K562 (cell line): ENCODE measurements at regions not wholly inside any gene's neighbourhood (a gene's known extent, or its start where the extent isn't known, plus 50 kb on each side); places are given as distances from the start of the nearest gene placed in this dataset.

Source experiments
- ATAC-seq: fragments of 200-7000 bp; cut with Tn5 transposase; 3 replicates; pipeline ENCODE4 v1.9.1; 2020; ENCODE audit warnings: moderate library complexity
- BruUV-seq: library from RNA; stranded (reverse); fragments of 400-500 nt; replicated peaks from 2 replicates; lab custom pipeline; 2021; lab: Mats Ljungman, UMichigan
- CTCF ChIA-PET: fragments of 300-600 bp; formaldehyde crosslinking; extraction: SDS; loops from one replicate; lab custom pipeline; 2021; ENCODE audit warnings: low intra/inter-chr PET ratio; lab: Yijun Ruan, JAX
- POLR2A ChIA-PET: fragments of 300-600, 350-650 bp; sonication (Branson Sonifier 250); formaldehyde crosslinking; extraction: SDS; loops from one replicate; lab custom pipeline; 2021; ENCODE audit warnings: antibody characterized with exemption, inconsistent platforms; lab: Yijun Ruan, JAX
- DNase-seq, 4 experiments: peaks; one replicate each; pipeline versions ENCODE4 v3.0.0 to v3.0.0-alpha.2; 2011 to 2018; ENCODE audit warnings: low spot score in 3 of 4, mixed read lengths in 3 of 4; ENCODE audit errors: extremely low read depth in 1 of 4
- FAIRE-seq: peaks from 2 replicates; lab custom pipeline; 2011; peaks lifted over from hg19 to GRCh38; lab: Jason Lieb, UNC
- H2AFZ ChIP-seq: 2 replicates; pipeline ENCODE4 v1.6.0; 2011; ENCODE audit warnings: low read depth, low read length, control low read depth, inconsistent platforms
- H3K27ac ChIP-seq: fragments of 200-600 bp; 3 replicates; pipeline ENCODE4 v1.8.0; 2011; ENCODE audit warnings: low read depth, mild to moderate bottlenecking, control low read depth, inconsistent platforms, low read length, moderate library complexity, mixed read lengths; ENCODE audit errors: extremely low read depth
- H3K27me3 ChIP-seq, 2 experiments: fragments of 300-600 bp in 1 of 2; 2 replicates in 1 of 2; 3 replicates in 1 of 2; pipeline versions ENCODE4 v1.6.0 to v1.8.0; 2011; ENCODE audit warnings: inconsistent platforms in 2 of 2, low read length in 2 of 2, mild to moderate bottlenecking in 1 of 2, mixed read lengths in 1 of 2, moderate library complexity in 1 of 2; ENCODE audit not compliant: control insufficient read depth in 2 of 2, insufficient read depth in 2 of 2
- H3K36me3 ChIP-seq: fragments of 300-600 bp; 3 replicates; pipeline ENCODE4 v1.8.0; 2011; ENCODE audit warnings: mild to moderate bottlenecking, low read length, inconsistent platforms; ENCODE audit not compliant: control insufficient read depth, insufficient read depth
- H3K4me1 ChIP-seq, 2 experiments: fragments of 200-600 bp in 1 of 2; replicated peaks in 1 of 2; 2 replicates in 1 of 2; 3 replicates in 1 of 2; pipeline versions ENCODE4 v1.5.1 to v1.8.0; 2011; ENCODE audit warnings: inconsistent platforms in 2 of 2, low read length in 2 of 2, mild to moderate bottlenecking in 1 of 2, mixed read lengths in 1 of 2, moderate library complexity in 1 of 2; ENCODE audit not compliant: control insufficient read depth in 2 of 2, insufficient read depth in 2 of 2
- H3K4me2 ChIP-seq: 2 replicates; pipeline ENCODE4 v1.6.1; 2011; ENCODE audit warnings: low read length, control low read depth, inconsistent platforms, mixed read lengths; ENCODE audit not compliant: insufficient read depth
- H3K4me3 ChIP-seq: fragments of 200-600 bp; sonication (generic), shearing (Covaris generic); 2 replicates; pipeline ENCODE4 v1.5.1; 2016; ENCODE audit warnings: control low read depth, inconsistent platforms
- H3K79me2 ChIP-seq: fragments of 200-600 bp; 3 replicates; pipeline ENCODE4 v1.8.0; 2011; ENCODE audit warnings: low read length, inconsistent platforms; ENCODE audit not compliant: control insufficient read depth, insufficient read depth
- H3K9ac ChIP-seq, 2 experiments: 2 replicates each; pipeline versions ENCODE4 v1.6.0 to v1.6.1; 2011; ENCODE audit warnings: low read depth in 2 of 2, low read length in 2 of 2, control low read depth in 1 of 2, inconsistent platforms in 1 of 2, mild to moderate bottlenecking in 1 of 2, mixed read lengths in 1 of 2; ENCODE audit not compliant: insufficient read depth in 1 of 2
- H3K9me1 ChIP-seq: one replicate; pipeline ENCODE4 v1.6.0; 2011; ENCODE audit warnings: inconsistent platforms, mild to moderate bottlenecking, low read length, moderate library complexity; ENCODE audit not compliant: control insufficient read depth, insufficient read depth
- H3K9me3 ChIP-seq: replicated peaks from 2 replicates; pipeline ENCODE4 v1.5.1; 2011; ENCODE audit warnings: low read depth, low read length, inconsistent platforms; ENCODE audit not compliant: control insufficient read depth, insufficient read depth
- H4K20me1 ChIP-seq: replicated peaks from 2 replicates; pipeline ENCODE4 v1.6.1; 2011; ENCODE audit warnings: low read length, inconsistent platforms, mixed read lengths; ENCODE audit not compliant: control insufficient read depth, insufficient read depth
- BRF2 ChIP-seq: IDR thresholded peaks from 3 replicates; pipeline ENCODE4 v1.6.1; 2011; ENCODE audit warnings: borderline replicate concordance, mild to moderate bottlenecking; ENCODE audit not compliant: insufficient read length, insufficient read depth
- CEBPB ChIP-seq: fragments of 450-650 bp; IDR thresholded peaks from 2 replicates; pipeline ENCODE4 v1.6.1; 2016; ENCODE audit warnings: missing genetic modification characterization, missing compliant biosample characterization
- CEBPG ChIP-seq, 3 experiments: fragments of 200-800 bp in 1 of 3; sonication (Bioruptor generic) in 1 of 3; sonication (generic) in 1 of 3; formaldehyde crosslinking in 1 of 3; IDR thresholded peaks in 2 of 3; conservative IDR thresholded peaks in 1 of 3; 2 replicates each; pipeline versions ENCODE4 v1.6.1 to v1.8.0; 2016 to 2022; ENCODE audit warnings: missing compliant biosample characterization in 2 of 3, missing genetic modification characterization in 2 of 3, mild to moderate bottlenecking in 1 of 3, missing genetic modification reagents in 1 of 3
- MYBL2 ChIP-seq, 2 experiments: fragments of 450-650 bp in 1 of 2; sonication (generic) in 1 of 2; formaldehyde crosslinking in 1 of 2; IDR thresholded peaks; 2 replicates each; pipeline versions ENCODE4 v1.6.1 to v1.8.1; 2017 to 2022; ENCODE audit warnings: borderline replicate concordance in 1 of 2, inconsistent platforms in 1 of 2, low read depth in 1 of 2, mild to moderate bottlenecking in 1 of 2, missing genetic modification reagents in 1 of 2, moderate library complexity in 1 of 2
- NFXL1 ChIP-seq: fragments of 450-650 bp; formaldehyde crosslinking; IDR thresholded peaks from 2 replicates; pipeline ENCODE4 v1.4.0; 2021; ENCODE audit warnings: mild to moderate bottlenecking
- RB1 ChIP-seq: fragments of 450-650 bp; IDR thresholded peaks from 2 replicates; pipeline ENCODE4 v1.6.1; 2017; ENCODE audit warnings: low read depth, mild to moderate bottlenecking
- SRSF9 ChIP-seq: fragments of 200-400 bp; formaldehyde crosslinking; IDR thresholded peaks from 2 replicates; pipeline ENCODE4 v1.6.1; 2017; ENCODE audit warnings: low read depth, low read length, borderline replicate concordance
- TAF15 ChIP-seq: fragments of 200-400 bp; formaldehyde crosslinking; IDR thresholded peaks from 2 replicates; pipeline ENCODE4 v1.6.1; 2017; ENCODE audit warnings: mild to moderate bottlenecking, low read depth, low read length, moderate library complexity
- ZNF197 ChIP-seq: fragments of 200-800 bp; sonication (Bioruptor generic); IDR thresholded peaks from 2 replicates; pipeline ENCODE4 v1.6.1; 2016; ENCODE audit warnings: low read depth, missing genetic modification characterization, missing compliant biosample characterization
- WGBS: fragments of 100-300 bp; shearing (Covaris generic); methylation state at CpG from one replicate; pipeline ENCODE4 v1.1.6; 2016; ENCODE audit warnings: low coverage, mixed read lengths; ENCODE audit not compliant: insufficient coverage; ENCODE audit errors: missing lambda C conversion rate; 5-methylcytosine and 5-hydroxymethylcytosine counted together
- in situ Hi-C: fragments of 300-500 bp; cut with MboI; formaldehyde crosslinking; loops from 4 replicates; pipeline ENCODE4 v1.15.0; 2018; ENCODE audit warnings: inconsistent platforms, mixed read lengths
- intact Hi-C: fragments of 100-400 bp; cut with micrococcal nuclease; formaldehyde crosslinking; loops from 2 replicates; pipeline ENCODE4 v1.14.2; 2022

DNA sequence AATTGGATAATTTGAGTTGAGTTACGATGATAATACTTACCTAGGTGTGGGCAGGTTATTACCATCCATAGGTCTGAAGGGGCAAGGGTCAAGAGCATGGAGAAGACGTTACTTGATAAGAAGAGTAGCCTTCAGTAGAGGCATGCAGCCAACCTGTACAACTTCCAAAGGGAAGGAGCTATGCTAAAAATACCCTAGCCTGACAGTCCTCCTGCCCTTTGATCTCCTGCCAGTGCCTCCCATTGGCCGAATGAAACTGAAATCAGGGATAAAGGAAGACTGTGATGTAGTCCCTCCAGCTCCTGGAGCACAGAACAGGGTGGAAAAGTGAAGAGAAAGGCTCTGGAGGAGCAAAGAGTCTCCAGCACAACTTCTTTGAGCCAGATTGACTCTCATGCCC lies 487.4 kb downstream of the ADCYAP1 start:
- no peak overlapping the region for H3K9ac ChIP-seq

GRCh38 chr18:1392865-1393734 lies 488.4 kb downstream of the ADCYAP1 start:
- H3K4me2 ChIP-seq, result no peak overlapping the region
- FAIRE-seq (no peak), ATAC-seq (no peak), DNase-seq (no peak)
- WGBS, result 96% methylated on average over 7 of the region's 7 CpGs
- POLR2A ChIA-PET, result interaction anchor here (0.6 to 2.8 kb wide), 4 partner anchors 11 to 117 kb away, joined by 3 to 9 read pairs (median 4); no protein-coding TSS in a partner anchor
- H2AFZ ChIP-seq, result no peak overlapping the region
- no peak overlapping the region for H3K9ac ChIP-seq
- no peaks in the 10 kb centered on the region for H3K9me3 ChIP-seq
- peaks cover 19% of the 10 kb centered on the region; the same call in 1 of the 3 replicates for H3K36me3 ChIP-seq
- CTCF ChIA-PET, result no interaction called here
- H4K20me1 ChIP-seq, result no peaks in the 10 kb centered on the region
- H3K4me3 ChIP-seq, result no peak overlapping the region
- no TSS peak for BruUV-seq
- no peaks in the 10 kb centered on the region for H3K4me1 ChIP-seq
- intact Hi-C loops (no loop called here), in situ Hi-C loops (no loop called here)
- H3K27ac ChIP-seq, result no peak overlapping the region
- no peaks in the 10 kb centered on the region for H3K27me3 ChIP-seq
- peaks cover 71% of the 10 kb centered on the region for H3K79me2 ChIP-seq
- H3K9me1 ChIP-seq, result no peaks in the 10 kb centered on the region
- TF ChIP-seq CEBPG (CRISPR knock-in tag; IDR thresholded peaks at IDR 0.05), result no peak
- TF ChIP-seq CEBPG (tag; conservative IDR thresholded peaks at IDR 0.05 in 1 of 2, IDR thresholded peaks at IDR 0.05 in 1 of 2), result peak; percentile 62 to 74
- no peak for TF ChIP-seq TAF15
- no peak for TF ChIP-seq NFXL1 (CRISPR knock-in tag)
- TF ChIP-seq ZNF197, result no peak
- no peak for TF ChIP-seq BRF2
- TF ChIP-seq CEBPB (tag), result peak; percentile 59
- TF ChIP-seq SRSF9, result no peak
- TF ChIP-seq RB1, result no peak

More for the DNA sequence above, 487.4 kb downstream of the ADCYAP1 start:
- CTCF ChIA-PET, result no interaction called here
- TF ChIP-seq MYBL2 (IDR thresholded peaks at IDR 0.05; ENCODE audit: low read depth) (no peak), MYBL2 (CRISPR knock-in tag; IDR thresholded peaks at IDR 0.05; ENCODE audit: borderline replicate concordance) (no peak)
- H3K9me3 ChIP-seq, result no peaks in the 10 kb centered on the region
- H3K4me1 ChIP-seq, result no peaks in the 10 kb centered on the region
- H3K36me3 ChIP-seq, result peaks cover 19% of the 10 kb centered on the region; the same call in 1 of the 3 replicates
- H3K27me3 ChIP-seq, result no peaks in the 10 kb centered on the region
- BruUV-seq, result no TSS peak
- H2AFZ ChIP-seq, result no peak overlapping the region
- H3K79me2 ChIP-seq, result peaks cover 71% of the 10 kb centered on the region
- no peak overlapping the region for H3K27ac ChIP-seq
- in situ Hi-C loops (no loop called here), intact Hi-C loops (no loop called here)
- DNase-seq (no peak), ATAC-seq (no peak; the same call in 2 of the 3 replicates), FAIRE-seq (no peak)
- H3K4me2 ChIP-seq, result no peak overlapping the region
- no peaks in the 10 kb centered on the region for H3K9me1 ChIP-seq
- H4K20me1 ChIP-seq, result no peaks in the 10 kb centered on the region
- no peak overlapping the region for H3K4me3 ChIP-seq
- WGBS, result 75% methylated on average over 3 of the region's 3 CpGs
- POLR2A ChIA-PET, result interaction anchor here (1.4 to 2.8 kb wide), 2 partner anchors 10 to 13 kb away, joined by 5 to 9 read pairs; no protein-coding TSS in a partner anchor
